Gastrocnemius medialis (tissue), 4 donors: ENCODE measurements at regions not wholly inside any gene's neighbourhood (a gene's known extent, or its start where the extent isn't known, plus 50 kb on each side); places are given as distances from the start of the nearest gene placed in this dataset.

Experiments
- ATAC-seq, 2 donors: fragments of 150-250 bp; one replicate each; pipeline ENCODE4 v1.9.1; 2016
- DNase-seq, 2 donors: peaks; one replicate each; pipeline ENCODE4 v3.0.0-alpha.2; 2019
- H3K27ac ChIP-seq, 4 donors: fragments of 200-600 bp; sonication (generic); 1 replicate in 1 of 4; 2 replicates in 3 of 4; pipeline ENCODE4 v1.5.1; 2016 to 2018; ENCODE audit warnings: mild to moderate bottlenecking in 2 of 4, moderate library complexity in 1 of 4
- H3K27me3 ChIP-seq, 3 donors: fragments of 200-600 bp; sonication (generic) in 2 of 3; 1 replicate in 1 of 3; 2 replicates in 2 of 3; pipeline versions ENCODE4 v1.5.1 to v1.6.0; 2016 to 2019; ENCODE audit warnings: mild to moderate bottlenecking in 1 of 3, moderate library complexity in 1 of 3
- H3K36me3 ChIP-seq, 2 donors: fragments of 200-600 bp; sonication (generic) in 1 of 2; one replicate each; pipeline ENCODE4 v1.5.1; 2017 to 2018
- H3K4me1 ChIP-seq, 2 donors: fragments of 200-600 bp; sonication (generic) in 1 of 2; one replicate each; pipeline ENCODE4 v1.5.1; 2016 to 2017; ENCODE audit warnings: mild to moderate bottlenecking in 2 of 2
- H3K4me3 ChIP-seq, 4 donors: fragments of 200-600 bp; sonication (generic) in 3 of 4; 1 replicate in 1 of 4; 2 replicates in 3 of 4; pipeline ENCODE4 v1.5.1; 2016 to 2019; ENCODE audit warnings: mild to moderate bottlenecking in 2 of 4
- H3K9me3 ChIP-seq, 3 donors: fragments of 200-600 bp; sonication (generic) in 2 of 3; 1 replicate in 1 of 3; 2 replicates in 2 of 3; pipeline ENCODE4 v1.5.1; 2016 to 2019
- CTCF ChIP-seq, 5 experiments: fragments of 450-650 bp in 3 of 5; fragments of 200-600 bp in 2 of 5; sonication (generic) in 2 of 5; IDR thresholded peaks in 4 of 5; conservative IDR thresholded peaks in 1 of 5; 1 replicate in 4 of 5; 2 replicates in 1 of 5; pipeline ENCODE4 v1.5.1; 2016 to 2019; ENCODE audit warnings: antibody characterized with exemption in 5 of 5, mild to moderate bottlenecking in 3 of 5, moderate library complexity in 3 of 5
- POLR2A ChIP-seq, 2 donors: fragments of 450-650 bp; IDR thresholded peaks; one replicate each; pipeline ENCODE4 v1.6.1; 2017; ENCODE audit warnings: antibody characterized with exemption in 2 of 2, mild to moderate bottlenecking in 2 of 2, moderate library complexity in 2 of 2
- in situ Hi-C, 4 donors: fragments of 200-750 bp; cut with MboI; loops; one replicate each; pipeline versions ENCODE4 v1.15.0 to v1.8.0; 2017; ENCODE audit warnings: low sequenced_read_pairs in 4 of 4
- intact Hi-C: fragments of 100-400 bp; cut with DNase I; formaldehyde crosslinking; loops from one replicate; pipeline ENCODE4 v1.15.1; 2023; ENCODE audit warnings: low total_unique reads

GRCh38 chr20:34180460-34181120 lies 60.6 kb upstream of the ASIP start:
- Histone ChIP-seq H3K36me3 (no peaks in the 10 kb centered on the region), H3K27ac (no peak overlapping the region), H3K4me1 (no peaks in the 10 kb centered on the region), H3K4me3 (no peak overlapping the region), H3K27me3 (peaks cover 0 to 7% (median 5%) of the 10 kb centered on the region in 3 donors), H3K9me3 (no peaks in the 10 kb centered on the region)
- no peak for TF ChIP-seq POLR2A (IDR thresholded peaks at IDR 0.05)
- no peak for TF ChIP-seq CTCF (IDR thresholded peaks at IDR 0.05 in 4 of 5, conservative IDR thresholded peaks at IDR 0.05 in 1 of 5)
- in situ Hi-C loops, result no loop called here
- ATAC-seq (no peak), DNase-seq (no peak)
- intact Hi-C loops, result no loop called here

GRCh38 chr20:34181484-34181883 lies 59.7 kb upstream of the ASIP start:
- in situ Hi-C loops (no loop called here), intact Hi-C loops (no loop called here)
- no peak for TF ChIP-seq CTCF (IDR thresholded peaks at IDR 0.05 in 4 of 5, conservative IDR thresholded peaks at IDR 0.05 in 1 of 5)
- TF ChIP-seq POLR2A (IDR thresholded peaks at IDR 0.05), result no peak
- Histone ChIP-seq H3K27me3 (peaks cover 0 to 7% (median 5%) of the 10 kb centered on the region in 3 donors), H3K4me3 (no peak overlapping the region), H3K36me3 (no peaks in the 10 kb centered on the region), H3K4me1 (no peaks in the 10 kb centered on the region), H3K27ac (no peak overlapping the region), H3K9me3 (no peaks in the 10 kb centered on the region)
- DNase-seq (no peak), ATAC-seq (no peak)

GRCh38 chr20:34185766-34186620 lies 55.2 kb upstream of the ASIP start:
- intact Hi-C loops, result no loop called here
- Histone ChIP-seq H3K4me3 (no peak overlapping the region), H3K27ac (no peak overlapping the region), H3K36me3 (no peaks in the 10 kb centered on the region), H3K9me3 (no peaks in the 10 kb centered on the region), H3K4me1 (no peaks in the 10 kb centered on the region), H3K27me3 (peaks cover 0 to 7% (median 5%) of the 10 kb centered on the region in 3 donors)
- ATAC-seq, result no peak
- DNase-seq, result no peak
- in situ Hi-C loops, result no loop called here
- TF ChIP-seq CTCF (IDR thresholded peaks at IDR 0.05 in 4 of 5, conservative IDR thresholded peaks at IDR 0.05 in 1 of 5), result no peak
- no peak for TF ChIP-seq POLR2A (IDR thresholded peaks at IDR 0.05)

GRCh38 chr20:34189572-34190163 lies 51.6 kb upstream of the ASIP start:
- H3K4me1 ChIP-seq, result no peaks in the 10 kb centered on the region
- ATAC-seq (no peak), DNase-seq (no peak)
- no peaks in the 10 kb centered on the region for H3K36me3 ChIP-seq
- H3K27me3 ChIP-seq, result no peaks in the 10 kb centered on the region
- no peaks in the 10 kb centered on the region for H3K9me3 ChIP-seq
- no peak for TF ChIP-seq CTCF (IDR thresholded peaks at IDR 0.05 in 4 of 5, conservative IDR thresholded peaks at IDR 0.05 in 1 of 5)
- TF ChIP-seq POLR2A (IDR thresholded peaks at IDR 0.05), result no peak
- H3K27ac ChIP-seq, result no peak overlapping the region
- in situ Hi-C loops (no loop called here), intact Hi-C loops (loop anchor here (5.0 kb wide), 1 partner anchor 333 kb away; no protein-coding TSS in a partner anchor)
- H3K4me3 ChIP-seq, result no peak overlapping the region
